Loucy (cell line): ENCODE measurements at regions not wholly inside any gene's neighbourhood (a gene's known extent, or its start where the extent isn't known, plus 50 kb on each side); places are given as distances from the start of the nearest gene placed in this dataset.

Source experiments
- EZH2phosphoT487 ChIP-seq: fragments of 200-600 bp; IDR thresholded peaks from 2 replicates; pipeline ENCODE4 v1.6.1; 2018; ENCODE audit warnings: antibody characterized with exemption, mild to moderate bottlenecking, moderate library complexity, borderline replicate concordance
- TF ChIP-seq, protein P1 (sequence below): fragments of 200-600 bp; sonication (generic); conservative IDR thresholded peaks from 2 replicates; pipeline ENCODE4 v1.5.1; 2014; ENCODE audit warnings: mild to moderate bottlenecking, antibody characterized with exemption, low read length

GRCh38 chr16:86637744-86638143, 59.4 kb downstream of the FOXL1 start:
- TF ChIP-seq, protein P1, sequence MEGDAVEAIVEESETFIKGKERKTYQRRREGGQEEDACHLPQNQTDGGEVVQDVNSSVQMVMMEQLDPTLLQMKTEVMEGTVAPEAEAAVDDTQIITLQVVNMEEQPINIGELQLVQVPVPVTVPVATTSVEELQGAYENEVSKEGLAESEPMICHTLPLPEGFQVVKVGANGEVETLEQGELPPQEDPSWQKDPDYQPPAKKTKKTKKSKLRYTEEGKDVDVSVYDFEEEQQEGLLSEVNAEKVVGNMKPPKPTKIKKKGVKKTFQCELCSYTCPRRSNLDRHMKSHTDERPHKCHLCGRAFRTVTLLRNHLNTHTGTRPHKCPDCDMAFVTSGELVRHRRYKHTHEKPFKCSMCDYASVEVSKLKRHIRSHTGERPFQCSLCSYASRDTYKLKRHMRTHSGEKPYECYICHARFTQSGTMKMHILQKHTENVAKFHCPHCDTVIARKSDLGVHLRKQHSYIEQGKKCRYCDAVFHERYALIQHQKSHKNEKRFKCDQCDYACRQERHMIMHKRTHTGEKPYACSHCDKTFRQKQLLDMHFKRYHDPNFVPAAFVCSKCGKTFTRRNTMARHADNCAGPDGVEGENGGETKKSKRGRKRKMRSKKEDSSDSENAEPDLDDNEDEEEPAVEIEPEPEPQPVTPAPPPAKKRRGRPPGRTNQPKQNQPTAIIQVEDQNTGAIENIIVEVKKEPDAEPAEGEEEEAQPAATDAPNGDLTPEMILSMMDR, result no peak
- TF ChIP-seq EZH2phosphoT487, result no peak
